IPS-20b (cell line): ENCODE measurements at regions not wholly inside any gene's neighbourhood (a gene's known extent, or its start where the extent isn't known, plus 50 kb on each side); places are given as distances from the start of the nearest gene placed in this dataset.
"Not testable (repeated sequence)": the region's sequence is repeated elsewhere in the genome, so short reads cannot be mapped to it uniquely, and the experiment has no call there.

ENCODE experiments used
- H3K27ac ChIP-seq: one replicate; pipeline ENCODE4 v1.5.1; 2013; ENCODE audit warnings: low read length
- H3K27me3 ChIP-seq: 2 replicates; pipeline ENCODE4 v1.6.1; 2013; ENCODE audit warnings: mild to moderate bottlenecking, low read length, inconsistent platforms; ENCODE audit not compliant: insufficient read depth
- H3K36me3 ChIP-seq: 2 replicates; pipeline ENCODE4 v1.6.1; 2013; ENCODE audit warnings: low read depth, mild to moderate bottlenecking, inconsistent platforms, low read length, moderate library complexity; ENCODE audit not compliant: insufficient read depth
- H3K4me1 ChIP-seq: 2 replicates; pipeline ENCODE4 v1.6.1; 2013; ENCODE audit warnings: mild to moderate bottlenecking, control low read depth, inconsistent platforms, low read length, moderate library complexity; ENCODE audit not compliant: insufficient read depth
- H3K4me3 ChIP-seq: 2 replicates; pipeline ENCODE4 v1.5.1; 2013; ENCODE audit warnings: mild to moderate bottlenecking, low read length, inconsistent platforms
- H3K9ac ChIP-seq: 2 replicates; pipeline ENCODE4 v1.6.1; 2013; ENCODE audit warnings: low read depth, mild to moderate bottlenecking, inconsistent platforms, low read length, moderate library complexity
- H3K9me3 ChIP-seq: 2 replicates; pipeline ENCODE4 v1.6.1; 2013; ENCODE audit warnings: mild to moderate bottlenecking, low read depth, low read length, inconsistent platforms; ENCODE audit not compliant: insufficient read depth

DNA sequence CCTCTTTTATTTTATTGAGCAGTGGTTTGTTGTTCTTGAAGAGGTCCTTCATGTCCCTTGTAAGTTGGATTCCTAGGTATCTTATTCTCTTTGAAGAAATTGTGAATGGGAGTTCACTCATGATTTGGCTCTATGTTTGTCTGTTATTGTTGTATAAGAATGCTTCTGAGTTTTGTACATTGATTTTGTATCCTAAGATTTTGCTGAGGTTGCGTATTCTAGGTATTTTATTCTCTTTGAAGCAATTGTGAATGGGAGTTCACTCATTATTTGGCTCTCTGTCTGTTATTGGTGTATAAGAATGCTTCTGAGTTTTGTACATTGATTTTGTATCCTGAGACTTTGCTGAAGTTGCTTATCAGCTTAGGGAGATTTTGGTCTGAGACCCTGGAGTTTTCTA, 193.5 kb upstream of the EIF1AY start:
- not testable (repeated sequence) for H3K9me3 ChIP-seq, H3K27ac ChIP-seq, H3K4me3 ChIP-seq, H3K9ac ChIP-seq, H3K36me3 ChIP-seq, H3K27me3 ChIP-seq, H3K4me1 ChIP-seq

DNA sequence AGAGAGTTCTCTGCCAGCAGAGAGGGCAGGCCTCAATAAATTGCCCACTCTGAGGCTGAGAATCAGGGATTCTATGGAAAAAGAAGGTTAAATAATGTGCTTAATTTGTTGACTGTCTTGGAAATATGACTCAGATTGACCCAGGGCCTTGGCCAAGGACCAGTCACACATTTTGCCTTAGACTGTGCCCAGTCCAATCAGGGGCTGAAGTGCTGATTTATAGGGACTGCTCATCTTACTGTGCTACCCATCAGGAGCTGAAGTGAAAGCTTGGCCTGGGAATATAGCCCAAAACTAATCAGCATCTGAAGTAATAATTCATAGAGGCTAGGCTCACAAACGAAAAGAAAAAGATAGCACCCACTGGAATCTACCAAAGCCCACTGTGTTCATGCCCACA, 167.4 kb upstream of the EIF1AY start:
- Histone ChIP-seq H3K9me3 (peaks cover 46% of the 10 kb centered on the region), H3K36me3 (no peaks in the 10 kb centered on the region), H3K9ac (no peak overlapping the region), H3K27ac (no peak overlapping the region), H3K4me1 (no peaks in the 10 kb centered on the region), H3K4me3 (no peak overlapping the region), H3K27me3 (no peaks in the 10 kb centered on the region)

DNA sequence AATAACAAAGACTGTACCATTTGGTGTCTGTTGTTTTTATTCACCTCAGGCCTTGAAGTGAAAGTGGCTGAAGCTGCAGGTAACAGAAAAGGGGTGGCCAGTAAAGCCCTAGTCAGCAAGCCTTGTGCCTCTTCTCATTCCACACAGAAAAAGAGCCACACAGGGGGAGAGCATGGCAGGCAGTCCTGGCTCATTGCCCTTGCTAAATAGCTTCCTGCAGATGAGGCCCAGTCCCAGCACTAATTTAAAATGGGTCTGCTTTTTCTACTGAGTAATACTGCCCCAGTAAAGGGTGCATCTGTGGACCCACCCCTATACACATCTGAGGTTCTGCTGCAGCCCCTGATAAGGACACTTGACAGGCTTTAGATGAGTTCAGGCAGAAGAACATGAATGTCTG, 152.8 kb upstream of the EIF1AY start:
- H3K36me3 ChIP-seq: no peaks in the 10 kb centered on the region

DNA sequence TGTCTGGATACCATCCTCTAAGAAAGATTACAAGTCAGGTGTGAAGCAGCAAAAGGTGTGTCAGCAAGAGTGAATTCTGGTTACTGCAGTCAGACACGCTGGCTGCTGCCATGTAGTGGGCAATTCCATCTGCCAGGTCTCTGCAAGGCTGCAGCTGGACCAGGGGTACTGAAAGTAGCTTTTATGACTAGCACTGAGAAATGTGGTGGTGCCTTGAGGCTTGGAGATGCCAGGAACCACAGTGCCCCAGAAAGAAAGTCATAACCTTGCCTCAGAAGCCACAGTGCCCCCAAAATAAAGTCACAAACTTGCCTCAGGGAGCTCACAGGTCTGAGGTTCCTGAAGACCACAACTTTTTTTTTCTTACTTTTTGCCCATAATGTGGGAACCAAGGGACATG, 141.9 kb upstream of the EIF1AY start:
- Histone ChIP-seq H3K9ac (no peak overlapping the region), H3K4me3 (no peak overlapping the region), H3K9me3 (peaks cover 13% of the 10 kb centered on the region)

More for the DNA sequence above, 152.8 kb upstream of the EIF1AY start:
- H3K4me3 ChIP-seq: no peak overlapping the region
- no peaks in the 10 kb centered on the region for H3K27me3 ChIP-seq
- no peak overlapping the region for H3K9ac ChIP-seq
- H3K4me1 ChIP-seq: no peaks in the 10 kb centered on the region
- peaks cover 20% of the 10 kb centered on the region for H3K9me3 ChIP-seq
- no peak overlapping the region for H3K27ac ChIP-seq

DNA sequence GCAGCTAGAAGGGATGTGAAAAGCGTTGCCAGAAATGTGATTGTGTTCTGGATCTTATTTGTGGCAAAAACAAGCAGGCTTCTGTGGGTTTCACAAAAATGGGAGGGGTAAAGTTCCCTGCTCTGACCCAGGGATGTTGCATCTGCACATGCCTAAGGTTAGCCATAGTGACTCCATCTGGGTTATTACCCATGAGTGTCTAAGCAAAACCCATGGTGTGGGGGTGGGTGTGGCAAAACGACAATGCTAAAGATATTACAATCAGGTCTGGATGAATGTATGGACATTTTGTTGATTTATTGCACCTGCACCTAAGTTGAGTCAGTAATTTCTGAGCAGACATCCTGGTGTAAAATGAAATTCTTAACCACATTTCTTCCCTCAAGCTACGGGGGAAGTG, 131.4 kb upstream of the EIF1AY start:
- Histone ChIP-seq H3K27ac (no peak overlapping the region), H3K36me3 (no peaks in the 10 kb centered on the region), H3K9me3 (peaks cover 34% of the 10 kb centered on the region), H3K4me3 (no peak overlapping the region), H3K27me3 (no peaks in the 10 kb centered on the region), H3K4me1 (no peaks in the 10 kb centered on the region), H3K9ac (no peak overlapping the region)

More for the DNA sequence above, 141.9 kb upstream of the EIF1AY start:
- Histone ChIP-seq H3K4me1 (no peaks in the 10 kb centered on the region), H3K36me3 (no peaks in the 10 kb centered on the region), H3K27me3 (no peaks in the 10 kb centered on the region), H3K27ac (no peak overlapping the region)

DNA sequence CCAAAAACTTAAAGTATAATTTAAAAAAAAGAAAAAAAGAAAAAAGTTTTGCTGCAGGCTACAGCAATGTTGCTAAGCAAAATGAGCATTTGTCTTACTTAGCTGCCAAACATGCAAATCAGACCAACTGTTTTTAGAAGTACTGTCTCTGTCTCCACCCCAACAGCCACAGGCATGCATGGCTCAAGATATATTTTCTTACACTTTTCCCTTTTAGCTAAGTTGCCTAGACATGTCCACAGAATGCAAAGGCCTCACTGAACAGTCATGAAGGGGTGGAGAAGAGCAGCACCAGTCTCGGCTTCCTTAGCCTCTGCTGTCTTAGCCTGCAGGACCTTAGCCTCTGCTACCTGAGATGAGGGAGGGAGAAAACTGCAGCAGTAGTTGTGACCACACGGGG, 128.0 kb upstream of the EIF1AY start:
- Histone ChIP-seq H3K4me3 (no peak overlapping the region), H3K9ac (no peak overlapping the region), H3K4me1 (no peaks in the 10 kb centered on the region), H3K27ac (no peak overlapping the region), H3K9me3 (peaks cover 56% of the 10 kb centered on the region), H3K36me3 (no peaks in the 10 kb centered on the region), H3K27me3 (no peaks in the 10 kb centered on the region)

DNA sequence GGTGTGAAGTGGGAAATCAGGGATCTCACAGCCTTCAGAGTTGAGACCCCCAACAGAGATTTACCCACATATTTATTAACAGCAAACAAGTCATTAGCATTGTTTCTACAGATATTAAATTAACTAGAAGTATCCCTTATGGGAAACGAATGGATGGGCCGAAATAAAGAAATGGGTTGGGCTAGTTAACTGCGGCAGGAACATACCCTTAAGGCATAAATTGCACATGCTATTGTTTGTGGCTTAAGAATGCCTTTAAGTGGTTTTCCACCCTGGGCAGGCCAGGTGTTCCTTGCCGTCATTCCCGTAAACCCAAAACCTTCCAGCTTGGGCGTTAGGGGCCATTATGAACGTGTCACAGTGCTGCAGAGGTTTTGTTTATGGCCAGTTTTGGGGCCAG, 126.3 kb upstream of the EIF1AY start:
- no peaks in the 10 kb centered on the region for H3K27me3 ChIP-seq
- no peak overlapping the region for H3K9ac ChIP-seq
- H3K36me3 ChIP-seq: no peaks in the 10 kb centered on the region
- no peak overlapping the region for H3K27ac ChIP-seq
- peaks cover 55% of the 10 kb centered on the region for H3K9me3 ChIP-seq
- no peaks in the 10 kb centered on the region for H3K4me1 ChIP-seq
- no peak overlapping the region for H3K4me3 ChIP-seq

DNA sequence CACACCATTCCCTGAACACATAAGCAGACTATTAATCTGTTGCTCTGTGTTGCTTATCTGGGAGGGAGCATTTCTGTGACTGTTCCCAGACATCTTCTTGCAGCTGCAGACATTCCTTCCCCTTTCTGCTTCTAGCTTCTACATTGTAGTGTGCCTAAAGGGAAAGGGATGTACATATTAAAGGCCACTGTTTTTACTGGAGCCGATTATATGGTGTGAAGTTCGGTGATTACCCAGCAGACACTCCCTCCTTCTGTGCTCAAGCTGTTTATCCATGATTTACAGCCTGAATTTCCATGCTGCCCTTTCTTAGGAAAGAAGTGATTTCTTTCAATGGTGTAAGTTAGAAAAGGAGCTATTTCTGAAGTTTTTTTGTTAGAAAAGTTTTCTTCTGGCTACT, 105.4 kb upstream of the EIF1AY start:
- Histone ChIP-seq H3K9ac (no peak overlapping the region), H3K27me3 (no peaks in the 10 kb centered on the region), H3K4me3 (no peak overlapping the region), H3K9me3 (peaks cover 14% of the 10 kb centered on the region; the same call in 1 of the 2 replicates), H3K36me3 (no peaks in the 10 kb centered on the region), H3K27ac (no peak overlapping the region), H3K4me1 (no peaks in the 10 kb centered on the region)

DNA sequence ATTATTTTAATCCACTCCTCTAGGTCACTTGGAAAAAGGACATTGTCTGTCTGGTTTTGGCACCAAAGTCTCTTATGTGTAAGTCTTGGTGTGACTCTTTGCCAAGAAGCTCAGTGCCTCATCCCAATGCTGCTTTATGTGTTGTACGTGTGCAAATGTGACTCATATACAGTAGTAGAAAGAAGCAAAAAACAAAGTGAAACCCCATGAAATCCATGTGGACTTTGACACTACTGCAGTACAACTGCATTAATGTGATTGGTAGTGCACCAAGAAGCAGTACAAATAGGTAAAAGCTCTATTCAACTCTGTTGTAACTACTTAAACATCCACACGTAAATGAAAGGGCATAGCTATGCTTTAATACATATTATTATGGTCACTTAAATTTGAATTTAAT, 59.6 kb upstream of the EIF1AY start:
- H3K9ac ChIP-seq: no peak overlapping the region
- H3K36me3 ChIP-seq: no peaks in the 10 kb centered on the region
- H3K4me1 ChIP-seq: no peaks in the 10 kb centered on the region
- H3K27me3 ChIP-seq: no peaks in the 10 kb centered on the region
- no peak overlapping the region for H3K27ac ChIP-seq
- H3K4me3 ChIP-seq: no peak overlapping the region
- H3K9me3 ChIP-seq: no peaks in the 10 kb centered on the region; the same call in 1 of the 2 replicates
